Choroid plexus epithelial cell (primary cell): ENCODE measurements at regions not wholly inside any gene's neighbourhood (a gene's known extent, or its start where the extent isn't known, plus 50 kb on each side); places are given as distances from the start of the nearest gene placed in this dataset.
A peak's percentile ranks its signal among the peaks of the same experiment; 100 is the strongest.

Source experiments
- DNase-seq: peaks from one replicate; pipeline ENCODE4 v3.0.0-alpha.2; 2010; ENCODE audit warnings: low read depth
- H3K4me3 ChIP-seq: 2 replicates; pipeline ENCODE4 v1.5.1; 2011; ENCODE audit warnings: low read depth, mild to moderate bottlenecking, control low read depth, low read length, moderate library complexity
- CTCF ChIP-seq: conservative IDR thresholded peaks from 2 replicates; pipeline ENCODE4 v1.5.1; 2011; ENCODE audit warnings: low read depth, mild to moderate bottlenecking, control low read depth, inconsistent platforms, low read length, moderate library complexity

DNA sequence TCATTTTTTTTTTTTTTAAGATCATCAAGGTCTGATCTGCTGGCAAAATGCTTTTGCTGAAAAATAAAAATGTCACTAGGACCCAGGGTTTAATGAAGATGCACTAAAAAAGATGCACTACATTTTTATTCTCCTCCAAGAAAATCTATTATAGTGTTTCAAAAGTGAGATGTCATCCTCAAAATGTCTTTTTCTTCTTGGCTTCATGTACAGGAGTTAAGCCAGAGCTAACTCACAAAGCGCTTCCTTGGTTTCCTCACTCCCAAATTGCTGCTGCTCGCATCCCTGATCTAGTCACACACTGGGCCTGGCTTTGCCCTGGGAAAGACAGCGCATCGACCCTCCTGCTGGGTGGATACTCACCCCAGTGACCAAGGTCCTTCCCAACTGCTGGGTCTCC is 113.4 kb upstream of the CCDC68 start:
- no peak for TF ChIP-seq CTCF
- DNase-seq = no peak
- no peak overlapping the region for H3K4me3 ChIP-seq

GRCh38 chr18:55072181-55072580 is 112.9 kb upstream of the CCDC68 start:
- no peak overlapping the region for H3K4me3 ChIP-seq
- no peak for TF ChIP-seq CTCF
- no peak for DNase-seq

- DNase-seq = no peak
- no peak for TF ChIP-seq CTCF
- H3K4me3 ChIP-seq = no peak overlapping the region
Measured at GRCh38 chr18:55069497-55069896, 110.2 kb upstream of the CCDC68 start.

DNA sequence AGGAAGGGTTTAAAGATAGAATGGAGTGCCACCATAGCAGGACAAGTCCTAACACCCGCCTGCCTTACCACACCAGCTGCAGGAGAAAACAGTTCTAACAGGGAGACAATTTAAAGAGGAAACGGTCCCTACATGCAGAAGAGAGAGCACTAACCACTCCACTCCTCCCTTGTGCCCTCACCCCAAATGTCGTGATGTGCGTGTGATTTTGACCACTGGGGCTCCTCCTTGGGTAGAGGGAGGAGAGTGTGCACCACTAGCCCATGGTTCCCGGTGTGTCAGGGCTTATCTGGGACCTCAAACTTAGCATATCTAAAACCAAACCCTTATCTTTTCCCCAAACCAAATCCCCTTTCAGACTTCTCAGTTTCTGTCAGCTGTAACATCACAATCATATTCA is 105.5 kb upstream of the CCDC68 start:
- no peak overlapping the region for H3K4me3 ChIP-seq
- no peak for DNase-seq
- no peak for TF ChIP-seq CTCF

GRCh38 chr18:55064073-55064472 is 104.8 kb upstream of the CCDC68 start:
- TF ChIP-seq CTCF = no peak
- no peak overlapping the region for H3K4me3 ChIP-seq
- no peak for DNase-seq

GRCh38 chr18:55054021-55054990 is 95.0 kb upstream of the CCDC68 start:
- no peak overlapping the region for H3K4me3 ChIP-seq
- TF ChIP-seq CTCF = no peak
- DNase-seq = no peak

DNA sequence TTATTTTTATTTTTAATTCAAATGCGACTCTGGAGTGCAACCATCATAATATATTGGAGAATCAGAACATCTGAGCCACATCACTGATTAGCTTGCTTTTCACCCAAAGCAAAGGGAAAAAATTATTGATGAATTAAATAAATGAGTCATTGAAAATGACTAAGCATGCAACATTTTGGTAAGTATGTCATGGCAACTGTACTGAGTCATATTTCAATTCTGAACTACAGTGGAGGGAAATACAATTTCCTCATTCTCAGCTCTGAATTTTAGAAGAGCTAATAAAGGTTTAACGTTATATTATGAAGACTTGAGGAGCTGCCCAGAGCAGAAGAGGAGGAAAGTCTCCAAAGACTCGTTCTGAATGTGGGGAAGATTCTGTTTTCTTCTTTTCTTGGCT is 89.6 kb upstream of the CCDC68 start:
- peak; percentile 52 for DNase-seq
- no peak overlapping the region for H3K4me3 ChIP-seq

More for the DNA sequence above, 89.6 kb upstream of the CCDC68 start:
- TF ChIP-seq CTCF = no peak
